HG03066 (cell line): ENCODE measurements at regions not wholly inside any gene's neighbourhood (a gene's known extent, or its start where the extent isn't known, plus 50 kb on each side); places are given as distances from the start of the nearest gene placed in this dataset.
"Not testable (repeated sequence)": the region's sequence is repeated elsewhere in the genome, so short reads cannot be mapped to it uniquely, and the experiment has no call there.

Experiments
- ATAC-seq: cut with Tn5 transposase; IDR thresholded peaks from one replicate; pipeline ENCODE4 v1.9.1; 2021; ENCODE audit warnings: low read depth; ENCODE audit not compliant: unreplicated experiment

DNA sequence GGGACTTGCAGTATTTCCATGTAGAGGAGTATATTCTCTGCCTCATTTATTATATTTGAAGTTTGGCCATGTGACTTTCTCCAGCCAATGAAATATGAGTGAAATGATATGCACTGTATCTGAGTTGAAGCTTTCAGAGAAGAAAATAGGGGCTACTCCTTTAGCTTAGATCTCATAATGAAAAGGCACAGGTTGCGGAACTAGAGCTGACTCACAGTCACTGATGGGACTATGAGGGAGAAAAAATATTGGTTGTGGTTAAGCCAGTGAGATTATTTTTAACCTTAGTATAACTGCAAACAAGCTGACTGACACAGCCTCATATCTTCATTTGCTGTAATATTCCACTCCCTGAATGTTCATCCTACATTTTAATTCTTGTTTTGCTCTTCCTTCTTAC is 1104.3 kb downstream of the RPA4 start:
- no peak for ATAC-seq

GRCh38 chrX:97995834-97996233 is 1112.1 kb downstream of the RPA4 start:
- ATAC-seq, result no peak

- no peak for ATAC-seq
Observed at GRCh38 chrX:98028691-98029090, 1145.0 kb downstream of the RPA4 start.

DNA sequence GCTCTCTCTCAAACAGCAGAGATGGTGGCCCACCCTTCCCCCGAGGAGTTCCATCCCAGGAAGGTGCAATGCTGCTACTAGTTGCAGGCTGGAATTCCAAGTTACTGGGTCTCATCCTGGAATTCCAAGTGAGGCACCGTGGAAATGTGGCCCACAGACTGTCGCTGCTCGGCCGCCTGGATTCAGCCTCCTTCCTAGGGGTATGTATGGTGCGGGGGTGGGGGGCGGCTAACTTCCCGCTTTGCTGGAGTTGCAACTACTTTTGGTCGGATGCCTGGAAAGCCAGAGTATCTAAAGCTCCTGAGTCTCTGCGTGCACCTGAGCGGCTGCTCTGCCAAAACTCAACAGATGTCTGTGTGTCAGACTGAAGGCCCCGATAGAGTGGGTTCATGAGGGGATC is 1146.2 kb downstream of the RPA4 start:
- ATAC-seq, result no peak

GRCh38 chrX:98057176-98057575 is 1173.5 kb downstream of the RPA4 start:
- no peak for ATAC-seq

DNA sequence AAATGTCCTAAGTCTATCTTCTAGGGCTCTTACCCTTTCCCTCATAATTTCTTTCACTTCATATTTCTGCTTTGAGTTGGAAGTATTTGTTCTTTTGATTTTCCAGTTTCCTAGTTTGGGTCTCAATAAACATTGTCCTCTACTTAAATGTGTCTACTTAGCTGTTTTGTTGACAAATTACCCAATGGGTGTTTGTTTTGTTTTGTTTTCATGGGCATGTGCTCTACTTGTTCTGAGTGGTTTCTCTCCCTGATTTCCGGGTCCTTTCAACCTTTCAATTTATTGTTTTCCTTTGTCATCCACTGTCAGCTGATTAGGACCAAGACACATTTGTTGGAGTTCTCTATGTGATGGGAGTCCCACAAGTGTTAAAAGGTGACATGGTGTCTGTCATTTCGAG is 1181.4 kb downstream of the RPA4 start:
- no peak for ATAC-seq

- no peak for ATAC-seq
Observed at GRCh38 chrX:98067611-98068010, 1183.9 kb downstream of the RPA4 start.

GRCh38 chrX:98068024-98068580 is 1184.4 kb downstream of the RPA4 start:
- no peak for ATAC-seq

DNA sequence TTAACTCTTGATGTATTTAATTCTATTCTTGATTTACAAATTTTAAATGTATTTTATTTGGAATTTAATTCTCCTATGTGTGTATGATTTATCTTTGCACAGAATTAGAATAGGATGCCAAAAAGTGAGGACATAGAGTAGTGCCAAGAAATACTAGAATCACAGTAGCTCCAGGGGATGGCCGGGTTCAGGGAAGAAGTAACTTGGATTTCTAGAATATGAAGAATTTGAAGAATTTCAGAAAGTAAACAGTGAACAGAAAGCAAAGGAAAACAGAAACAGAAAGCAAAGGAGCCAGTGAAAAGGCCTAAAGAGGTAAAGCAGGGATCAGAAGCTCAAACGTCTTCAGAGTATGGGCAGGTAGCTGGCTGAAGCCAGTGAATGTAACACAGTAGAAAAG is 1187.6 kb downstream of the RPA4 start:
- ATAC-seq, result no peak

DNA sequence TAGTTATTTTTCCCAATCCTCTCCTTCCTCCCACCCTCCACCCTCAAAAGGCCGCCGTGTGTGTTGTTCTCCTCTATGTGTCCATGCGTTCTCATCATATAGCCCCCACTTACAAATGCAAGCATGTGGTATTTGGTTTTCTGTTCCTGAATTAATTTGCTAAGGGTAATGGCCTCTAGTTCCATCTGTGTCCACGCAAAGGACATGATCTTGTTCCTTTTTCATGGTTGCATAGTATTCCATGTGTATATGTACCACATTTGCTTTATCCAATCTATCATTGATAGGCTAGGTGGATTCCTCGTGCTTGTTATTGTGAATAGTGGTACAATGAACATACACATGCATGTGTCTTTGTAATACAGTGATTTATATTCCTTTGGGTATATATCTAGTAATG is 1193.7 kb downstream of the RPA4 start:
- ATAC-seq, result no peak

- no peak for ATAC-seq
Observed at GRCh38 chrX:98111684-98112083, 1228.0 kb downstream of the RPA4 start.

- ATAC-seq, result no peak
Observed at GRCh38 chrX:98114021-98114420, 1230.3 kb downstream of the RPA4 start.

GRCh38 chrX:98141466-98141865 is 1257.8 kb downstream of the RPA4 start:
- no peak for ATAC-seq

DNA sequence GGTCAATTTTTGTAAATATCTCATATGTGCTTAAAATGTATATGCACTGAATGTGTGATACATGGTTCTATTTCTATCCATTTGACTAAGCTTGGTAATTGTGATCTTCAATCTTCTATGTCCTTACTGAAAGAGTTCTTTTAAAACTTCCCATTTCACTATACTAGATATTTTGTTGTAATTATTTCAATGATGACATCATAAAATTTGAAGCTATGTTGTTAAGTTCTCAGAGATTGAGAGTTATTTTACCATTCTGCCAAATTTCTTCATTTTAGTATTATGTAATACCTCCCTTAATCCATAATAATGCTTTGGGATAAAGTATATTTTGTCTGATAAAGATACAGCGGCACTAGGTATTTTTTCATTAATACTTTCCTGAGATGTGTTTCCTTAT is 1307.3 kb downstream of the RPA4 start:
- ATAC-seq, result no peak

DNA sequence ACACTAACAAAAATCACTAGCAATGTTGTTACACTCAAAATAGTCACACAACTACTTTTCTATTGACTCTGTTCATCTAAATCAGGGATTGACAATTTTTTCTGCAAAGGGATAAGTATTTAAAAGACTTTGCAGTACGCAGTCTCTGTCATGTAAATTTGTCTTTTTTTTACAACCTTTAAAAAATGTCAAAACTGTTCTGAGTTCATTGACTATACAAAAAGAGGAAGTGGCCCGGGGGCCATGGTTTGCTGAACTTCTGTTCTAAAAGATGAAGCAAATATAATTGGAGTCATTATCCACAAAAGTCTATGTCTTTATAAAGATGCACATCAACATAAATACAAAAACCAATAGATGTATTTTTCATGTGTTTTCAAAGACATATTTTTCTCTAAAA is 1310.3 kb downstream of the RPA4 start:
- ATAC-seq, result no peak

- no peak for ATAC-seq
Observed at GRCh38 chrX:98203800-98204199, 1320.1 kb downstream of the RPA4 start.

GRCh38 chrX:98207947-98208346 is 1324.2 kb downstream of the RPA4 start:
- ATAC-seq, result no peak

DNA sequence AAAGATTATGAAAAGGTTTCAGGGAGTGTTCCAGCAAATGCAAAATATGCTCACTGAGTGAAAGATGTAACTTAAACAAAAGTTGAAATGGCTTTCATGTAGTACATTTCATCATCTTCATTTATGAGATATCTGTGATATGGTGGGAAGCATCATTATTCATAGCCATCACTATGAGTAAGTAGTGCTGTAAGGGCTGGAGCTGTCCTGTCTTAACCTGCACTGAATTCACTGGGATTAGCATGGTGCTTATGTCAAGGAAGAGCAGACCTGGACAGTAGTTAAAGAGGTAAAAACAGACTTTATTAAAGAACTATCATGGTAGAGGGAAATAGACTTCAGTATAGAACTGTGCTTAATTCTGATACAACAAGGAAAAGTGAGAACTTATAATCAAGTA is 1347.3 kb downstream of the RPA4 start:
- ATAC-seq, result no peak

DNA sequence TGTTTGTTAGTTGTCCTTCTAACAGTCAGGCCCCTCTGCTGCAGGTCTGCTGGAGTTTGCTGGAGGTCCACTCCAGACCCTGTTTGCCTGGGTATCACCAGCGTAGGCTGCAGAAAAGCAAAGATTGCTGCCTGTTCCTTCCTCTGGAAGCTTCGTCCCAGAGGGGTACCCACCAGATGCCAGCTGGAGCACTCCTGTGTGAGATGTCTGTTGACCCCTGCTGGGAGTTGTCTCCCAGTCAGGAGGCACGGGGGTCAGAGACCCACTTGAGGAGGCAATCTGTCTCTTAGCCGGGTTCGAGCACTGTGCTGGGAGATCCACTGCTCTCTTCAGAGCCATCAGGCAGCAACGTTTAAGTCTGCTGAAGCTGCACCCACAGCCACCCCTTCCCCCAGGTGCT is 1356.4 kb downstream of the RPA4 start:
- not testable (repeated sequence) for ATAC-seq

- ATAC-seq, result no peak
Observed at GRCh38 chrX:98263135-98263534, 1379.4 kb downstream of the RPA4 start.

GRCh38 chrX:98289726-98290125 is 1406.0 kb downstream of the RPA4 start:
- no peak for ATAC-seq

DNA sequence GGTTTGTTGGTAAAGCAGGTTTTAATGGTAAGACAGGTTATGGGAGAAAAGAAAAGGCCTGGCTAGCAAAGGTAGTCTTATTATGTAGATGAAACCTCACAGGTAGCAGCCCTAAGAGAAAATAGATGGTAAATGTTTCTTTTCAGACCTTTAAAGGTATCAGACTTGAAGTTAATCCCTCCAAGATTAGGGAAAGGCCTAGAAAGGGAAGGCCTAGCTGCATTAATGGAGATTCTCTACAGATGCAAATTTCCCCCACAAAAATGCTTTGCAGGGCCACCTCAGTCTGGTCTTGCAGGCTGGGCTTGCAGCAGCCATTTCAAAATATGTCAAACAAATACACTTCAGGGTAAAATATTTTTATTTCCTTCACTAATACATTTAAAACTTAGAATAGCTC is 1410.6 kb downstream of the RPA4 start:
- ATAC-seq, result no peak

DNA sequence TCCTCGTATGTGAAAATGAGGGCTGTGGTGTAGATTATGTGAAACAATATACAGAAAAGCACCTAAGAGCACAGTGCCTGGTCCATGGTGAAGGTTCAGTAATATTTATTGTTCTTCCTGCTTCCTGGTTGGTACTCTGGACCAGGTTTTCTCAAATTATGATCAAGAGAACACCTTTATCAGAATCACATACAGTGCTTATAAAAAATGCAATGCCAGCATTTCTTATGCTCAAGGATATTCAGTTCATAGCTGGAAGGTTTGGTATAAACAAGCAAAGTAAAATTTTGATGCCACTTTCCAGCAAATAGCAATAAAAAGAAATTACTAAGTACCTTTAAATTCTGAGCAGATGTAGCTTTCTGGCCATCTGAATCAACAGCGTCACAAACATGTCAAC is 1412.4 kb downstream of the RPA4 start:
- ATAC-seq, result no peak
